GM23338 (cell line): ENCODE measurements at regions not wholly inside any gene's neighbourhood (a gene's known extent, or its start where the extent isn't known, plus 50 kb on each side); places are given as distances from the start of the nearest gene placed in this dataset.
"Not testable (repeated sequence)": the region's sequence is repeated elsewhere in the genome, so short reads cannot be mapped to it uniquely, and the experiment has no call there.

Experiments
- CTCF ChIP-seq, 2 experiments: fragments of 200-600 bp in 1 of 2; sonication (generic) in 1 of 2; conservative IDR thresholded peaks; 2 replicates each; pipeline versions ENCODE4 v1.5.1 to v1.6.1; 2016 to 2017; ENCODE audit warnings: antibody characterized with exemption in 2 of 2, low read depth in 2 of 2, mild to moderate bottlenecking in 2 of 2, moderate library complexity in 1 of 2
- POLR2AphosphoS5 ChIP-seq: IDR thresholded peaks from 2 replicates; pipeline ENCODE4 v1.6.1; 2016; ENCODE audit warnings: antibody characterized with exemption, low read depth

- TF ChIP-seq CTCF (conservative IDR thresholded peaks at IDR 0.05; ENCODE audit: low read depth in 2 of 2); POLR2AphosphoS5: not testable (repeated sequence)
These were observed 284.0 kb downstream of the RASEF start for GRCh38 chr9:82778923-82779322.
